Activated naive CD4-positive, alpha-beta T cell (primary cell): ENCODE measurements at regions not wholly inside any gene's neighbourhood (a gene's known extent, or its start where the extent isn't known, plus 50 kb on each side); places are given as distances from the start of the nearest gene placed in this dataset.

ENCODE experiments used
- DNase-seq, 4 experiments: peaks; one replicate each; lab custom pipeline; 2025; lab: John Stamatoyannopoulos, UW

GRCh38 chrX:45300638-45301037 is 100.0 kb upstream of the DIPK2B start:
- DNase-seq, result no peak

GRCh38 chrX:45295259-45295986 is 94.7 kb upstream of the DIPK2B start:
- no peak for DNase-seq

- no peak for DNase-seq
Observed at GRCh38 chrX:45274576-45274975, 73.9 kb upstream of the DIPK2B start.

- DNase-seq, result no peak
Observed at GRCh38 chrX:45267007-45267406, 66.3 kb upstream of the DIPK2B start.

- DNase-seq, result no peak
Observed at GRCh38 chrX:45266456-45266855, 65.8 kb upstream of the DIPK2B start.

GRCh38 chrX:45264865-45265264 is 64.2 kb upstream of the DIPK2B start:
- no peak for DNase-seq

- no peak for DNase-seq
Observed at GRCh38 chrX:45261471-45261870, 60.8 kb upstream of the DIPK2B start.

GRCh38 chrX:45261005-45261404 is 60.3 kb upstream of the DIPK2B start:
- no peak for DNase-seq

- no peak for DNase-seq
Observed at GRCh38 chrX:45258731-45259402, 58.2 kb upstream of the DIPK2B start.
